ENCODE measurements at regions not wholly inside any gene's neighbourhood (a gene's known extent, or its start where the extent isn't known, plus 50 kb on each side); places are given as distances from the start of the nearest gene placed in this dataset.

DNA sequence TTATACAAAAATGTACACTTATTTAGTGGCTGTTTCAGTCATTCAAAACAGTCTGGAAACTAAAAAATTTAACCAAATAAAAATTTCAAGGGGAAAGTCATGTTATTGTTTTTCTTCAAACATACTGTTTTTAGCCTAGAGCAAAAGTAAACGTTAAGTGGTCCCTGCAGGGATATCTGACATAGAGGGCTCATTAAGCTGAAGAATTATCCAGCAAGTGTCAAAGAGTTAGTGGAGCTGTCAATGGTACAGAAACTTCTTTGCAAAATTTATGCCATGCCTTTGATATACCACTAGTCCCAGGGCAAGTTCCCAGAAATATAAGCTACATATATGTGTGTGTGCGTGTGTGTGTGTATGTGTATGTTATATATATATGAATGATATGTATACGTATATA is 894.2 kb downstream of the KCNJ2 start:
- TF ChIP-seq, protein P1, sequence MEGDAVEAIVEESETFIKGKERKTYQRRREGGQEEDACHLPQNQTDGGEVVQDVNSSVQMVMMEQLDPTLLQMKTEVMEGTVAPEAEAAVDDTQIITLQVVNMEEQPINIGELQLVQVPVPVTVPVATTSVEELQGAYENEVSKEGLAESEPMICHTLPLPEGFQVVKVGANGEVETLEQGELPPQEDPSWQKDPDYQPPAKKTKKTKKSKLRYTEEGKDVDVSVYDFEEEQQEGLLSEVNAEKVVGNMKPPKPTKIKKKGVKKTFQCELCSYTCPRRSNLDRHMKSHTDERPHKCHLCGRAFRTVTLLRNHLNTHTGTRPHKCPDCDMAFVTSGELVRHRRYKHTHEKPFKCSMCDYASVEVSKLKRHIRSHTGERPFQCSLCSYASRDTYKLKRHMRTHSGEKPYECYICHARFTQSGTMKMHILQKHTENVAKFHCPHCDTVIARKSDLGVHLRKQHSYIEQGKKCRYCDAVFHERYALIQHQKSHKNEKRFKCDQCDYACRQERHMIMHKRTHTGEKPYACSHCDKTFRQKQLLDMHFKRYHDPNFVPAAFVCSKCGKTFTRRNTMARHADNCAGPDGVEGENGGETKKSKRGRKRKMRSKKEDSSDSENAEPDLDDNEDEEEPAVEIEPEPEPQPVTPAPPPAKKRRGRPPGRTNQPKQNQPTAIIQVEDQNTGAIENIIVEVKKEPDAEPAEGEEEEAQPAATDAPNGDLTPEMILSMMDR (IDR thresholded peaks at IDR 0.05; ENCODE audit: unreplicated experiment): no peak
- no peaks in the 10 kb centered on the region for H3K36me3 Mint-ChIP-seq (ENCODE audit: insufficient read depth, unreplicated experiment)

DNA sequence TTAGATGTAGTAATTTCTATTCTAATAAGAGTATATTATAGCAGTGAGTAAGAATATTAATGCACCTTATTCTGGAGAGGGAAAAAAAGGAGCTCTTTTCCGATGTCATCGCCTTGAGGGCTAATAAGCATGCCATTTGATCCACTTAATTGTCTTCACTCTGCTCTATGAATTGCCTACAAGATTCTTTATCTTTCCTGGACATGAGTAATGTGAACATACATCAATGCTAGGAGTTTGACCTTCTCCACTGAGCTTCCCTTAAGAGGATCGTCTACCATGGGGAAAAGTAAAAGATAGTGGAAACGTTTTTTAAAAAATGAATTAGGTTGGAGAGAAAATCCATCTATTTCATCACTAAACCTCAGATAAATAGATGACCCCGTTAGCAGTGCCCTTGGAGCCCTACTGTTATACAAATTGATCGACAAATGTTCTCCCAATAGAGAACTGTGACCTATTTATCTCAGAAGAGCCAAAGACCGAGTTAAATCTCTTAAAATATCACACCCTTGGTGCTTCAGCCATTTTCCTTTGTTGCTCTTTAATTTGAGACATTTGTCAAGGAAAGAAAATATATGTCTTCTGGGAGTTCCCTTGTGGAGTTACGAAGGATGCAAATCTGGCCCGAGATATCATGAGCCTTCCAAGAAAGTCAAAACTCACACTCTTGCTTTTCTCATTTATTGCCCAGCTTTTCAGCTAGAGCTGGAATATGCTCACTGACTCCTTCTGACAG is 898.5 kb downstream of the KCNJ2 start:
- Mint-ChIP-seq H3K27ac (ENCODE audit: unreplicated experiment) (no peak overlapping the region), H3K27me3 (ENCODE audit: unreplicated experiment) (no peaks in the 10 kb centered on the region)
- no TSS peak for BruUV-seq (replicated peaks)

More for the DNA sequence above, 894.2 kb downstream of the KCNJ2 start:
- peaks cover 6% of the 10 kb centered on the region for H3K9me3 Mint-ChIP-seq (ENCODE audit: low read depth, unreplicated experiment)
- BruUV-seq (replicated peaks): no TSS peak
- H3K27me3 Mint-ChIP-seq (ENCODE audit: unreplicated experiment): no peaks in the 10 kb centered on the region
- CTCF ChIA-PET: no interaction called here
- H3K4me1 Mint-ChIP-seq (ENCODE audit: low read depth, unreplicated experiment): no peaks in the 10 kb centered on the region
- no peak overlapping the region for H3K27ac Mint-ChIP-seq (ENCODE audit: unreplicated experiment)
- DNase-seq: no peak
- no peak overlapping the region for H3K4me3 Mint-ChIP-seq (ENCODE audit: low read depth, unreplicated experiment)
- intact Hi-C loops (cut with micrococcal nuclease; ENCODE audit: unreplicated experiment): no loop called here

DNA sequence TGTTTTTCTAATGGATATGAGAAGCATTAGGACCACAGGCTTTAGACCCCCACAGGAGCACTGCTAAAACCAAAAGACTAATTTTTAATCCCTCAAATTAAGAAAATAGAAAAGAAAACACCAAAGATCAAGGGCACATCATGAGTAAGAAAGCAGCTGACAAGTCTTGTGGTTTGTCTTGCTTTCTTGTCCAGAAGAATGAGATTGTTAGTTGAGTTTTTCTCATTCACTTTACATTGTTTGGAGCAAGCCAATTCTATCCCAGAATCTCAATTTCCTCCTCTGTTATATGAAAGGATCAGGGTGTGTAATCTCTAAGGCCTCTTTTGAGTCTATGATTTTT is 899.0 kb downstream of the KCNJ2 start:
- no peak overlapping the region for H3K4me3 Mint-ChIP-seq (ENCODE audit: low read depth, unreplicated experiment)
- CTCF ChIA-PET: interaction anchor here (0.6 kb wide), 1 partner anchor 1918 kb away, joined by 3 read pairs; no protein-coding TSS in a partner anchor
- TF ChIP-seq, protein P1 (IDR thresholded peaks at IDR 0.05; ENCODE audit: unreplicated experiment): no peak
- no peaks in the 10 kb centered on the region for H3K27me3 Mint-ChIP-seq (ENCODE audit: unreplicated experiment)
- BruUV-seq (replicated peaks): no TSS peak
- intact Hi-C loops (cut with micrococcal nuclease; ENCODE audit: unreplicated experiment): no loop called here
- no peak overlapping the region for H3K27ac Mint-ChIP-seq (ENCODE audit: unreplicated experiment)
- peaks cover 5% of the 10 kb centered on the region for H3K36me3 Mint-ChIP-seq (ENCODE audit: insufficient read depth, unreplicated experiment)
- no peaks in the 10 kb centered on the region for H3K9me3 Mint-ChIP-seq (ENCODE audit: low read depth, unreplicated experiment)
- DNase-seq: no peak
- peaks cover 13% of the 10 kb centered on the region for H3K4me1 Mint-ChIP-seq (ENCODE audit: low read depth, unreplicated experiment)

More for the DNA sequence above, 898.5 kb downstream of the KCNJ2 start:
- peaks cover 13% of the 10 kb centered on the region for H3K4me1 Mint-ChIP-seq (ENCODE audit: low read depth, unreplicated experiment)
- no peak for DNase-seq
- CTCF ChIA-PET: no interaction called here
- H3K4me3 Mint-ChIP-seq (ENCODE audit: low read depth, unreplicated experiment): no peak overlapping the region
- H3K36me3 Mint-ChIP-seq (ENCODE audit: insufficient read depth, unreplicated experiment): peaks cover 5% of the 10 kb centered on the region
- intact Hi-C loops (cut with micrococcal nuclease; ENCODE audit: unreplicated experiment): no loop called here
- no peaks in the 10 kb centered on the region for H3K9me3 Mint-ChIP-seq (ENCODE audit: low read depth, unreplicated experiment)
- TF ChIP-seq, protein P1 (IDR thresholded peaks at IDR 0.05; ENCODE audit: unreplicated experiment): no peak

DNA sequence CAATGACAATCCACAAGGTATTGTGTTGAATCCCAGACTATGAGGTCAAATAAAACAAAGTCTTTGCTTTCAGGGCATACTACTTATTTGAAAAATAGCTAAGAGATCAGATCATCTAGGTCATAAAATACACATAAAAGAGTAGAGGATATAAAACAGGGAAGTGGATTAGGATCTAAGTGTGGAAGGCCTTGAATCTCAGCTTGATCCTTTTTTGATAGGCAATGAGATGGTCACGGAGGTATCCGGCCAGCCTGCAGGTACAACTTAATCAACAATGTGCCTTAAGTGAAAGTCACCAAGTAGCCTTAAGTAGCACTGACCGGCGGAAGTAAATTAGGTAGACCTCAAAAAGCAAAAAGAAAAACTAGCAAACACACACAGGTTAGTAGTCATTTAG is 901.7 kb downstream of the KCNJ2 start:
- BruUV-seq (replicated peaks): no TSS peak
- intact Hi-C loops (cut with micrococcal nuclease; ENCODE audit: unreplicated experiment): no loop called here
- TF ChIP-seq, protein P1 (IDR thresholded peaks at IDR 0.05; ENCODE audit: unreplicated experiment): no peak
- CTCF ChIA-PET: no interaction called here
- no peaks in the 10 kb centered on the region for H3K9me3 Mint-ChIP-seq (ENCODE audit: low read depth, unreplicated experiment)
- H3K4me3 Mint-ChIP-seq (ENCODE audit: low read depth, unreplicated experiment): no peak overlapping the region
- H3K27me3 Mint-ChIP-seq (ENCODE audit: unreplicated experiment): no peaks in the 10 kb centered on the region
- H3K36me3 Mint-ChIP-seq (ENCODE audit: insufficient read depth, unreplicated experiment): peaks cover 5% of the 10 kb centered on the region
- DNase-seq: no peak
- H3K27ac Mint-ChIP-seq (ENCODE audit: unreplicated experiment): peak overlapping the region; percentile 75
- peaks cover 13% of the 10 kb centered on the region for H3K4me1 Mint-ChIP-seq (ENCODE audit: low read depth, unreplicated experiment)
